HG03159 (cell line): ENCODE measurements at regions not wholly inside any gene's neighbourhood (a gene's known extent, or its start where the extent isn't known, plus 50 kb on each side); places are given as distances from the start of the nearest gene placed in this dataset.
"Not testable (repeated sequence)": the region's sequence is repeated elsewhere in the genome, so short reads cannot be mapped to it uniquely, and the experiment has no call there.

Experiments
- ATAC-seq: cut with Tn5 transposase; IDR thresholded peaks from one replicate; pipeline ENCODE4 v1.9.1; 2021; ENCODE audit warnings: mild to moderate bottlenecking, moderate library complexity; ENCODE audit not compliant: unreplicated experiment

DNA sequence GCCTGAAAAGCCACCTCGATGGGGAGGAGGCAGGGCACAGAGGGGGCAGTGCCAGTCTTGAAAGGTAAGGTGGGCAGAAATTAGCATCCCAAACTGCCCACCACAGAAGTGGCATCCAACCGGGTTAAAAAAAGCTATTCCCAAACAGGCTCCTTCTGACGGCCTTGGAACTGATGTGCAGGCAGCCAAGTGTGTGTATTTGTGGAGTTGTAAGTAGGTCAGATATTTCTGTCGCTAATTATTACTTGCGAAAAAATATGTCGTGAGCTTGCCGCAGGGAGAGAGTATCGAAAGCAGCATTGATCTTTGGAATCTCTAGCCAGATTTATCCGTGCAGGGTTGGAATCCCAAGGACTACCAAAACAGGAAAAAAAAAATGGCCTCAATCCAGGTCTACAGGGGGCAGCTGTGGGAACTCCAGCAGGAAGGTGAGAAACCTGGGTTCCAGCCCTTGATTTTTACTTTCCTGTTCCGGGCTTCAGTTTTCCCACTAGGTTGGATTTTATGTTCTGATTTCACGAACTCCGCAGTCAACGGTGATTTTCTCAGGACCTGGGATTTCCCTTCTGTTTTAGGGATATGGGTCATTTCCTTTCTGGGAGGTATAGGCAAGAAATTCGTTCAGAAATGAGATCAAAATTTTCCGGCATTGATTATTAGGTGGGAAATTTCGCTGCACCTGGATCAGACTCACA is 200.8 kb downstream of the RGS3 start:
- no peak for ATAC-seq

DNA sequence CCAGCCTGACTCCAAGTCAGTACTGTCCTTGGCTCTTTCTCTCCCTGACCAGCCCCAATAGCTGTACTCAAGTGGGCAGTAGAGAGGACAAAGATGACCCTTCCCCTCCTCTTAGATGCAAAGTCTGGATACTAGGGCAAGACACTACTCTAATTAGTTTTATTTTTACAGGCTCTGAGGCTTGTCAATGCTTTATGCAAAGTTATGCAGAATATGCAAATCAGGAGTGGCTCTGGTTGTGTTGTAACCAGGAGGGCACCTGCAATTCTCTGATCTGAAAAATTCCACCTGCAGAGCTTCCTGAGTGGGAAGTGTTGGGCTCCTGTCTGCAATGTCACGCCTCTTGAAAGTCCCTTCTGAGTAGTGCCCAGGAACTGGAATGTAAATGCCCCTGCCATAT is 201.5 kb downstream of the RGS3 start:
- no peak for ATAC-seq

DNA sequence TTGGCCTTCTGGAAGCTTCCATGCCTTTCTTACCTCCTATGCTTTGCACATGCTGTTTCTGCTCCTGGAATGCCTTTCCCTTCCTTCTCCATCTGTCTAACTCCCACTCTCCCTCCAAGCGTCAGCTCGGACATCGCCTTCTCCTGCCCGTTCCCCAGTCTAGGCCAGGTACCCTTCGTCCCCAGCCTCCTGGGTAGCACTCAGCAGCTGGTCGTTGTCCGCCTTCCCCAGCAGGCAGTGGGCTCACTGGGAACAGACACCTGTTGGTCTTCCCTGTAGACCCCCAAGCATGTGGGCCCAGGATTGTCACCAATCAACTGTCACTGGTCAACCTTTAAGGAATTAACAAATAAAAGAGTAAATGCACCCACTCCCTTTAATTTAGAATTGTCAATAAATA is 202.2 kb downstream of the RGS3 start:
- ATAC-seq, result no peak

DNA sequence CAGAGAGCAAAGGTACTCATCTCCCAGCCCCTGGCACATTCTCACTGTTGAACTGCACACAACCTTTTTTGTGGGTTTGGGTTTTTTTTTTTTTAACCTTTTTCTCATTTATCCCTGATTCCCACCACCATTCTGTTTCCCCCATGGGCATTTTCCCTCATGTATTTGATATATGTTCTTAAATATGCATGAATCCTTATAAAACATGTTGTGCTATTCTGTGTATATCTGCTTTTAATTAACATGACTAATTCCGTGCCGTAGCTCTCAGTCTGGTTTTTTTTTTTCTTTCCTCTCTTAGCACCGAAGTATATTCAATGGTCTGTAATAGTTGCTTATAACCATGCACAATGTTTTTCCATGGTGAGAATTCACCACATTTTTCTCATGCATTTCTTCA is 204.5 kb downstream of the RGS3 start:
- ATAC-seq, result no peak

GRCh38 chr9:113669522-113670115 is 206.1 kb downstream of the RGS3 start:
- no peak for ATAC-seq

GRCh38 chr9:113673726-113674125 is 202.4 kb upstream of the ZNF618 start:
- ATAC-seq, result no peak

DNA sequence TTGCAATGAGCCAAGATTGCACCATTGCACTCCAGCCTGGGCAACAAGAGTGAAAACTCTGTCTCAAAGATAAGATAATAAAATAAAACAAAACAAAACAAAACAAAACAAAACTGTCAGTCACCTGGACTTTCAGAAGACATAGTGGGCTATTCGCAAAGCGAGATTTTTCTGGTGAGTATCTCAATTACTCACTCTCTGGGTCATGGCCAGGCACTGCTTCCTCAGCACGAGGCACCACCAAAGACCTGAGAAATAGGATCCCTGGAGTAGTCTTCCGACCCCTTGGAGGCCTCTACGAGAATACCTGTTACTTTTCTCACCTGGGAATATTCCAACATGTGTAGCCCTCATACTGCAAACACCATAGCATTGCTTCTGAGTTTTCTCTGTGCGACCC is 201.7 kb upstream of the ZNF618 start:
- ATAC-seq, result no peak

GRCh38 chr9:113675475-113675941 is 200.6 kb upstream of the ZNF618 start:
- ATAC-seq, result no peak

DNA sequence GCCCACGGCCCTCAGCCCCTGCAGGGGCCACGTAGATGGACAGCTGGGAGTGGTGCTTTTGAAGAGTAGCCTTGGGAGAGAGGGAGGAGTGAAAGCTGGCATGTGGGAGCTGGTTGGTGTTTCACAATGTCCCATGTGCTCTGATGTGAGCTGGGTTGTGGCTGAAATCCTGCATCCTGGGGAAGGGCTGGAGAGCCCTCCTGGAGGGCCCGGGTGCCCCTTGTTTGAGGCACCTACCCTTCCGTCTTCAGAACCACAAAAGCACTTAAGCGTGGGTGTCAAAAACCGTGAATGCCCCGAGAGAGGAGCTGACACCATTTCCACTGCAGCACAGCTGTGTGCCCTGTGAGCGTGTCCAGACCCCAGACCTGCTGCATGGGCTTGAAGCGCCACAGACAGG is 199.1 kb upstream of the ZNF618 start:
- ATAC-seq, result no peak

DNA sequence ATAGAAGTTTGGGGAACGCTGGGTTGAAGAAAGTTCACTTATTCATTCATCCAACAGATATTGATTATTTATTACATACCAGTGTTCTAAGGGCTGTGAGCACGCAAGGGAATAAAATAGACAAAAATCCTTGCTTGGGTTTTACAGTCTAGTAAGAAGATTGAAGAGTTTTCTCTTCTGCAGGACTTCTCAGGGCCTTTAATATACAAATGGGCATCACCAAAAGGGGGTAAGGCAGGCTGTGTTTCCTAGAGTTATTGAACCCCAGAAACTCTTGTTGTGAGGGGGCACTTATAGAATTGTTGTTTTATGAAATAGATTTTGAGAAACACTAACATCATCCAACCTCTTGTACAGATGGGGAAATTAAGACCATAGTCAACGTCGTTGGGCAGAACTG is 198.5 kb upstream of the ZNF618 start:
- no peak for ATAC-seq

DNA sequence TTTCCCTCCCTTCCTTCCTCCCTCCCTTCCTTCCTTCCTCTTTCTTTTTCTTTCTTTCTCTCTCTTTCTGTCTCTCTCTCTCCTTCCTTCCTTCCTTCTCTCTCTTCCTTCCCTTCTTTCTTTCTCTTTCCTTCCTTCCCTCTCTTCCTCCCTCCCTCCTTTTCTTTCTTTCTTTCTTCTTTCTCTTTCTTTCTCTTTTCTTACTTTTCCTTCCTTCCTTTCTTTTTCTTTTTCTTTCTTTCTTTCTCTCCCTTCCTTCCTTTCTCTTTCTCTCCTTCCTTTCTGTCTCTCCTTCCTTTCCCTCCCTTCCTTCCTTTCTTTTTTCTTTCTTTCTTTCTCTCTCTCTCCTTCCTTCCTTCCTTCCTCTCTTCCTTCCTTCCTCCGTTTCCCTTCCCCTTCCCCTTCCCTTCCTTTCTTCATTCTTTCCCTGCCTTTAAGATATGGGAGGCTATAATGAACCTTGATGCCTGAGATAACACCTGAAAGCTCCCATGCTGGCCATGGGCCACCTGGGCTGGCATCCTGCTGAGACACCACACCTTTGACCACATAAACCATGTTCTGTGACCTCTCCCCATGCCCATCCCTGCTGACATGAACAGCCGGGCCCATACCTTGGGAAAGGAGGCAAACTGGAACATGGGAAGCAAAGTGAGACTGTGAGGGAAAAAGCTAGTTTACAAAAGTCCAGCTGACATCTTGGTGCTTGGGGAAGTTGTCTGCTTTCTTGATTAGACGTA is 197.8 kb upstream of the ZNF618 start:
- no peak for ATAC-seq

DNA sequence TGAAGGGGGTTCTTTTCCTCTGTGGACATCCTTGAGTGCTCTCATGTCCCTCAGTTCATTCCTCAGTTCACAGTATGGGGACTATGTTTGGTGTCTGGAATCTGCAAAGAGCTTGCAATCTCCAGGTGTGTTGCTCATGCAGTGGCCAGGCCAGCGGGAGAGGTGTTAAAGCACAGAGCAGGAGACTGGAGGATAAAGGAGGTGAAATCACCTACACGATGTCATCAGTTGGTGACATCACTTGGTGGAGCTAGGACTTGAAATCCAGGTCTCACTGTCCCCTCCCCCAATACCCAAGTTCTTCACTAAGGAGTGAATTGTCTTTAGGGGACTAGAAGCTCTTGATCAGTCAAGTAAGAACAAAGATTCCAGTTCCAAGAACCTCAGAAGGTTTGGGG is 197.3 kb upstream of the ZNF618 start:
- ATAC-seq, result no peak

GRCh38 chr9:113682297-113682771 is 193.8 kb upstream of the ZNF618 start:
- no peak for ATAC-seq

DNA sequence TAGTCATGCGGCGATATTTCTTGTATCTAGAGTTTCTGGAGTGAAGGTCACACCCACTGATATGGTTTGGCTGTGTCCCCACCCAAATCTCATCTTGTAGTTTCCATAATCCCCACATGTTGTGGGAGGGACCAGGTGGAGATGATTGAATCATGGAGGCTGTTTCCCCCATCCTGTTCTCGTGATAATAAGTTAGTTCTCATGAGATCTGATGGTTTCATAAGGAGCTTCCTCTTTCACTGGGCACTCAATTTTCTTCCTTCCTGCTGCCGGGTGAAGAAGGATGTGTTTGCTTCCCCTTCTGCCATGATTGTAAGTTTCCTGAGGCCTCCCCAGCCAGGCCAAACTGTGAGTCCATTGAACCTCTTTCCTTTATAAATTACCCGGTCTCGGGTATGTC is 190.5 kb upstream of the ZNF618 start:
- ATAC-seq, result not testable (repeated sequence)

DNA sequence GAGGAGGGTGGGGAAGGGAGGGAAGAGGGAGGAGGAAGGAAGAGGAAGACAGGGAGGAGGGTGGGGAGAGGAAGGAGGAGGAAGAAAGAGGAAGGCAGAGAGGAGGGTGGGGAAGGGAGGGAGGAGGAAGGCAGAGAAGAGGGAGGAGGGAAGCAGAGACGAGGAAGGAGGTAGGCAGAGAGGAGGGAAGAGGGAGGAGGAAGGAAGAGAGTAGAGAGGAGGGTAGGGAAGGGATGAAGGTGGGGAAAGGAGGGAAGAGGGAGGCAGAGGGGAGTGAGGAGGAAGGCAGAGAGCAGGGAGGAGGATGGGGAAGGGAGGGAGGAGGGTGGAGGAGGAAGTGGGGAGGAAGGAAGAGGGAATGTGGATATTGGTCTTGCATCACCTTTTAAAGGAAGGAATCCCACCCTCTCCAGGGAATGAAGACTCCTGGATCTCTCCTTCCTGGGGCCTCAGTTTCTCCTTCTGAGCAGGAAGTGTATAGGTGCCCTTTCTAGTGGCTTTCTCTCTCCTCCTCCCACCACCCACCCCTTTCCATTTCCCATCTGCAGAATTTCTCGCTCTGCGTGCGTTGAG is 188.9 kb upstream of the ZNF618 start:
- no peak for ATAC-seq

DNA sequence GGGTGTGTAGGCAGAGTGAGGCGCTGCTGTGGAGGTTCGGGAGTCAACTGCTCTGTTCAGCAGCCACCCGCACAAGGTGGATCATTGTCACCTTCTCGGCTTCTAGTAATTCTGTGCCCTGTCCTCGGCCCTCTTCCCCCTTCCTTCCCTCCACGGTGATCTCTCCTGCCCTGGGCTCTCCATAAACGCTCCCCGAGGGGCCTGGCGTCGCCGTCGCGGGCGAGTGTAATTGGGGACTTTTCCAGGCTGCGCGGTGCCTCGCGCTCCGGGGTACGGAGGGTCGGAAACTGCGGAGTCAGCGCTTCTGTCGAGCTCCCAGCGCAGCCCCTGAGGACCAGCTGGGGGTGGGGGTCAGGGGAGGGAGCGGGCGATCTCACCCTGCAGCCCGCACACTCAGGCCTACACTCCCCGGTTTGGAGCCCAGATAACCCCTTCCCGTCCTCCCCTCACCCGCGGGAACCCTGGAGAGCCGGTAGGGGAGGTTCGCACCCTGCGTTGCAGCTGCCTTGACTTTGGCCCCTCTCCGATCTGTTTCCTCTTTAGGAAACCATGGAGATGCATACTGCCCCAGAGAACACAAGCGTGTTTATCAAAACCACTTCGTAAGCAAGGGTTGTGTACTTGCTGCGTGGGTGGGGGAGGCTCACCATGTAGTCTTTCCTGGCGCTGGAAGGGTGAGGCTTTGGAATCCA is 188.3 kb upstream of the ZNF618 start:
- ATAC-seq, result no peak

GRCh38 chr9:113690055-113690740 is 185.9 kb upstream of the ZNF618 start:
- no peak for ATAC-seq

DNA sequence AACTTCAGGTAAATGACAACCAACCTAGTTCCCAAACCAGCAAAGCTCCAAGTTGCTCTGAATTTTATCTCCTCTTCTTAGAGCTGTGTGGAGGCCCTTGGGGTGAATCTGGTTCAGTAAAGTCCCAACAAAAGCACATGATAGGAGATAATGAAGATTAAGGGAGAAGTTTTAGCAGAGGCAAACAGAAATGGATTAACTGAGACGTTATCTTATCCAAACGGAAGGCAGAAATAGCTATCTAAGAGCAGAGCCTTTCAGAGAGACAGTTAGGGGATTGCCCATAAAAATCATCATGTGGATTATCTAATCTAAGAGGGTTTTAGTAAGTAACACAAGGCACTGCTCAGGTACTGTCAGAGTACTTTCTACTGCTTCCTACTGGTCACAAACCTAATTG is 183.9 kb upstream of the ZNF618 start:
- no peak for ATAC-seq

GRCh38 chr9:113694912-113695311 is 181.2 kb upstream of the ZNF618 start:
- no peak for ATAC-seq

DNA sequence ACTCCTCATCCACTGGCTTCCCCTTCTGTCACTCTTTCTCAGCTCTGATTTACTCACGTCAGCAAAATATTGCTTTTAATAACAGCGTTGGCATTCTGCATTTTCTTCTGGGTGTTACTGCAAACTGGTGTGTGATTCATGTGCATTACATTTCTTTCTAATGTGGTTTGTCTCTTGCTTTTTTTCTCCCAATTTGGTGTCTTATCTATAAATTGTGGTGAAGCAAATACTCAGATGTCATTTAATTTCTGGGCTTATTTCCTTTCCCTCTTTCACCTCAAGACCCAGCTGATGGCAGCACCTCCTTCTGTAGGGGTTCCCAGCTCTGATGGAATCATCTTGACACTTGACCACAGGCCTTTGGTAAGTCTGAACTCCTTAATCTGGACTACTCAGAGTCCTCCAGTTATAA is 180.7 kb upstream of the ZNF618 start:
- no peak for ATAC-seq
